Naive thymus-derived CD4-positive, alpha-beta T cell (primary cell): ENCODE measurements at regions not wholly inside any gene's neighbourhood (a gene's known extent, or its start where the extent isn't known, plus 50 kb on each side); places are given as distances from the start of the nearest gene placed in this dataset.

Experiments
- ATAC-seq: fragments of 150-1000 bp; cut with Tn5 transposase; 2 replicates; pipeline ENCODE4 v1.10.0; 2021; ENCODE audit warnings: mild to moderate bottlenecking, moderate library complexity
- CTCF ChIA-PET: fragments of 350-600 bp; sonication (Branson Sonifier 250); formaldehyde crosslinking; loops from one replicate; lab custom pipeline; 2021; ENCODE audit warnings: antibody characterized with exemption; lab: Charles Lee
- POLR2A ChIA-PET: fragments of 350-600 bp; sonication (Branson Sonifier 250); formaldehyde crosslinking; loops from one replicate; lab custom pipeline; 2021; ENCODE audit warnings: antibody characterized with exemption, inconsistent platforms; lab: Charles Lee
- DNase-seq, 9 donors: peaks; one replicate each; pipeline versions ENCODE4 v3.0.0 to v3.0.0-alpha.2; 2020 to 2022; ENCODE audit warnings: mixed read lengths in 1 of 9
- H3K27ac ChIP-seq: one replicate; pipeline ENCODE4 v1.7.0; 2013; ENCODE audit warnings: mild to moderate bottlenecking, low read depth, low read length, moderate library complexity
- H3K27me3 ChIP-seq, 2 donors: one replicate each; pipeline ENCODE4 v1.7.0; 2013; ENCODE audit warnings: low read length in 2 of 2, mild to moderate bottlenecking in 2 of 2, moderate library complexity in 2 of 2; ENCODE audit not compliant: control insufficient read depth in 2 of 2, insufficient read depth in 2 of 2
- H3K36me3 ChIP-seq, 3 experiments: 1 replicate in 2 of 3; 2 replicates in 1 of 3; pipeline ENCODE4 v1.7.0; 2013; ENCODE audit warnings: low read length in 3 of 3, mild to moderate bottlenecking in 3 of 3, moderate library complexity in 1 of 3; ENCODE audit not compliant: insufficient read depth in 3 of 3, control insufficient read depth in 2 of 3
- H3K4me1 ChIP-seq, 2 donors: one replicate each; pipeline ENCODE4 v1.7.0; 2013; ENCODE audit warnings: low read length in 2 of 2, mild to moderate bottlenecking in 2 of 2, moderate library complexity in 1 of 2; ENCODE audit not compliant: control insufficient read depth in 2 of 2, insufficient read depth in 2 of 2
- H3K4me3 ChIP-seq: 2 replicates; pipeline ENCODE4 v1.7.0; 2013; ENCODE audit warnings: mild to moderate bottlenecking, low read length
- H3K9me3 ChIP-seq, 3 experiments: 1 replicate in 2 of 3; 2 replicates in 1 of 3; pipeline ENCODE4 v1.7.0; 2013; ENCODE audit warnings: low read length in 3 of 3; ENCODE audit not compliant: control insufficient read depth in 2 of 3
- H3K27ac Mint-ChIP-seq, 9 donors: one replicate each; pipeline ENCODE4 v1.8.0; 2020 to 2022; ENCODE audit warnings: mixed read lengths in 9 of 9, mild to moderate bottlenecking in 8 of 9, moderate library complexity in 5 of 9, inconsistent platforms in 2 of 9
- H3K27me3 Mint-ChIP-seq, 5 donors: one replicate each; pipeline ENCODE4 v1.8.0; 2021 to 2022; ENCODE audit warnings: mixed read lengths in 5 of 5, mild to moderate bottlenecking in 1 of 5
- H3K36me3 Mint-ChIP-seq, 5 donors: one replicate each; pipeline ENCODE4 v1.8.0; 2020 to 2022; ENCODE audit warnings: mixed read lengths in 5 of 5, mild to moderate bottlenecking in 3 of 5, inconsistent platforms in 1 of 5
- H3K4me1 Mint-ChIP-seq, 7 donors: one replicate each; pipeline ENCODE4 v1.8.0; 2020 to 2022; ENCODE audit warnings: mixed read lengths in 7 of 7, mild to moderate bottlenecking in 3 of 7, inconsistent platforms in 1 of 7
- H3K4me3 Mint-ChIP-seq, 10 donors: one replicate each; pipeline ENCODE4 v1.8.0; 2020 to 2022; ENCODE audit warnings: mild to moderate bottlenecking in 10 of 10, mixed read lengths in 10 of 10, moderate library complexity in 6 of 10, inconsistent platforms in 2 of 10
- H3K9me3 Mint-ChIP-seq, 11 donors: one replicate each; pipeline ENCODE4 v1.8.0; 2020 to 2022; ENCODE audit warnings: mixed read lengths in 11 of 11, mild to moderate bottlenecking in 4 of 11, inconsistent platforms in 1 of 11, moderate library complexity in 1 of 11
- intact Hi-C, 2 donors: fragments of 100-400 bp; cut with micrococcal nuclease; formaldehyde crosslinking; loops; one replicate each; pipeline ENCODE4 v1.15.1; 2023

DNA sequence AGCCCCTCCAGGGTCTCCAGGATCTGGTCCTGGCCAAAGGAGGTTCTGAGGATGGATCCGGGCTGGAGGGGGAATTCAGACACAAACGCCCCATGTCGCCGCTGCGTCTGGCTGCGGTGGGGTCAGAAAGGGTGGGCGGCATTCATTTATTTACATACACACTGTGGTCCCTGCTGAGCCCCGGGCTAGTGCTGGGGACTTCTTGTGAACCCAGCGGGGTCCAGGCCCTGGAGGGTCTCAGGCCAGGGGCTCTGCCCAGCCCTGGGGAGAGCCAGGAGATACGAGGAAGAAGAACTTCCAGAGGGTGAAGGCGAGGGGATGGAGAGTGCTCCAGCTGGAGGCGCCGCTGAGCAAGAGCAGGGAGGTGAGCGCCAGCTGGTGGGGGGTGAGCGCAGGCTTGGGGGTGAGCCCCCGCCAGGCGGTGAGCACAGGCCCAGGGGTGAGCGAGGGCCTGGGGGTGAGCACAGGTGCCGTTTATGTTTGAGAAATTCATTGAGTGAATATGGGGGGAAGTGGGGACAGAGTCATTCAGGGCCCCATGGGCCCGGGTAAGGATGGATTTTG is 68.1 kb downstream of the NCOR2 start:
- no peaks in the 10 kb centered on the region for H3K4me1 ChIP-seq
- Mint-ChIP-seq H3K36me3 (peaks cover 0 to 5% (median under 1%) of the 10 kb centered on the region in 5 donors), H3K4me3 (no peak overlapping the region), H3K27ac (peak overlapping the region in 5 of 9 donors; percentile 5 to 76 (median 44)), H3K27me3 (no peaks in the 10 kb centered on the region), H3K4me1 (peaks cover 13 to 86% (median 50%) of the 10 kb centered on the region in 7 donors), H3K9me3 (no peaks in the 10 kb centered on the region)
- no peaks in the 10 kb centered on the region for H3K27me3 ChIP-seq
- no peak overlapping the region for H3K4me3 ChIP-seq
- H3K36me3 ChIP-seq: peaks cover 0 to 14% (median 0%) of the 10 kb centered on the region in 3 experiments
- H3K9me3 ChIP-seq: no peaks in the 10 kb centered on the region
- ChIA-PET POLR2A (no interaction called here), CTCF (no interaction called here)
- no peak for ATAC-seq
- intact Hi-C loops: no loop called here
- DNase-seq: no peak
- H3K27ac ChIP-seq: no peak overlapping the region

DNA sequence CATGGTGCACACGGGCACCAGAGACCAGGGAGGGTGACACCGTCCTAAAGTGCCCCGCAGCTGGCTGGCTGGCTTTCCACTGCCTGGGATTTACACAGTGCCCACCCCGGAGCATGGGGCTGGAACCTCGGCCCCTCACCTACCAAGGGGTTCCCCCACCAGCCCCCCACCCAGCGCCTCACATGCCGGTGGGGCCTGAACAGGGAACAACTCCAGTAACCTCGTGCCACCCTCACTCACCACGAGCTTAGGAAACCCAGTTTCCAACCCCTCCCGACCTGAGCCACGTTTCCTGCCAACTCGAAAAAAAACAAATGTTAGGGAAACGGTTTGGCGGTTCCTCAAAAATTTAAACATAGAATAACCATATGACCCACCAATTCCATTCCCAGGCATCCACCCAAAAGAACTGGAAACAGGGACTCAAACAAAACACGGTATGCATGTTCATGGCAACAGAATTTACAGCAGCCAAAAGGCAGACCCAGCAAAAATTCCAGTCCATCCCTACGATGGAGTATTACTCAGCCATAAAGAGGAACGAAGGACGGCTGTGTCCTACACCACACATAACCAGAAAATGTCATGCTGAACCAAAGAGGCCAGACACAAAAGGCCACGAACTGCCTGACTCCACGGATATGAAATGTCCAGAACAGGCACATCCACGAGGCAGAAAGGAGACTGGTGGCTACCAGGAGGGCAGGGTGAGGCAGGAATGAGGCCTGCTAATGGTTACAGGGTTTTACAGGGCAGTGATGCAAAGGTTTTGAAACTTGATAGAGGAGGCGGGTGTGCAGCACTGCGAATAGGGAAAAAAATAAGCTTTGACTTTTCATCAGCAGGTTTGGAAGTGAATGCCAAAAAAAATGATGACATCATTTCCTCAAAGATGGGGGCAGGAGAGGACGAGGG is 68.9 kb downstream of the NCOR2 start:
- ChIA-PET POLR2A (interaction anchor here (0.6 kb wide), 1 partner anchor 1442 kb away, joined by 4 read pairs; no protein-coding TSS in a partner anchor), CTCF (no interaction called here)
- DNase-seq (no peak), ATAC-seq (no peak)
- peak overlapping the region in 5 of 9 donors; percentile 5 to 69 (median 36) for H3K27ac Mint-ChIP-seq
- H3K4me1 Mint-ChIP-seq: peaks cover 20 to 86% (median 53%) of the 10 kb centered on the region in 7 donors
- no peaks in the 10 kb centered on the region for H3K4me1 ChIP-seq
- H3K9me3 ChIP-seq: no peaks in the 10 kb centered on the region
- no peaks in the 10 kb centered on the region for H3K27me3 ChIP-seq
- H3K4me3 Mint-ChIP-seq: no peak overlapping the region
- intact Hi-C loops: no loop called here
- H3K4me3 ChIP-seq: no peak overlapping the region
- no peak overlapping the region for H3K27ac ChIP-seq
- no peaks in the 10 kb centered on the region for H3K9me3 Mint-ChIP-seq
- peaks cover 0 to 22% (median 0%) of the 10 kb centered on the region in 3 experiments for H3K36me3 ChIP-seq
- H3K36me3 Mint-ChIP-seq: peaks cover 0 to 5% (median 2%) of the 10 kb centered on the region in 5 donors
- no peaks in the 10 kb centered on the region for H3K27me3 Mint-ChIP-seq

DNA sequence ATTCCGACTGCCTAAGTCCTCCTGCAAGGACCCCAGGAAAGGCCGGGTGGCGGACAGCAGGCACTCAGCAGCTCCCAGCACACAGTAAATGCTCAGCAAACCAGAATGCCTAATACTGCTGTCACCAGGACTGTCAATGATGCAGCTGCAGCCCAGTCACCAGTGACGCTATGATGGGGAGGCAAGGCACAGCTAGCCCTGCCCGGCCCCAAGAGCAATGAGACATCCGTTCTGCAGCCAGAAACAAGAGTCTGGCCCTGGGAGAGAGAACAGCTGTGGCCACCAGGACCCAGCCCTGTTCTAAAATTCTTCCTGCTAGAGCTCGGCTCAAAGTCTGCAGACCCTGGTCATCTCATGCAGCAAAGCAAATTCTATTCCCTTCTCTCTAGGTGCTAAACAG is 69.8 kb downstream of the NCOR2 start:
- ATAC-seq: no peak
- no peaks in the 10 kb centered on the region for H3K4me1 ChIP-seq
- no peaks in the 10 kb centered on the region for H3K27me3 ChIP-seq
- peaks cover 0 to 30% (median 0%) of the 10 kb centered on the region in 3 experiments for H3K36me3 ChIP-seq
- ChIA-PET CTCF (no interaction called here), POLR2A (no interaction called here)
- Mint-ChIP-seq H3K4me1 (peaks cover 25 to 79% (median 54%) of the 10 kb centered on the region in 7 donors), H3K36me3 (peaks cover 0 to 4% (median 0%) of the 10 kb centered on the region in 5 donors), H3K27ac (peak overlapping the region in 2 of 9 donors; percentile 28 to 72), H3K9me3 (no peaks in the 10 kb centered on the region), H3K4me3 (no peak overlapping the region), H3K27me3 (no peaks in the 10 kb centered on the region)
- no peaks in the 10 kb centered on the region for H3K9me3 ChIP-seq
- no peak overlapping the region for H3K4me3 ChIP-seq
- intact Hi-C loops: no loop called here
- DNase-seq: no peak
- H3K27ac ChIP-seq: no peak overlapping the region

DNA sequence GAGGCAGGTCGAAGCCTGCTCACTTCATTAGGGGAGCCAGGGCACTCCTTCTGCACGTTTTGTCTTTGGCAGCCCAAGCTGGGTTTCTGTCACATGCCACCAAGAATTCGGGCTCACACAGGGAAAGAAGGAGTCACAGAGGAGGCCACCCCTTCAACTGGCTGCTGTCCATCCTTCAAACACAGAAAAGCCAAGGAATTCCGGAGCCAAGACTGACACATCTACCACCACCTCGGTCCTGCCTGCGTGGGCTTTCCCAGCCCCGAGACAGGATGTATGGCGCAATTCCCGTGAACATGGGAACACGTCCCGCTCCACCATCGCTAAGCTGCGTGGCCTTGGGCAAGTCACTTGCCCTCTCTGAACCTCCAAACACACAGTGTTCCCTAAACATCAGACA is 70.4 kb downstream of the NCOR2 start:
- Mint-ChIP-seq H3K36me3 (peaks cover 0 to 4% (median 0%) of the 10 kb centered on the region in 5 donors), H3K4me1 (peaks cover 22 to 73% (median 50%) of the 10 kb centered on the region in 7 donors), H3K9me3 (no peaks in the 10 kb centered on the region), H3K4me3 (no peak overlapping the region), H3K27ac (peak overlapping the region in 2 of 9 donors; percentile 28 to 33), H3K27me3 (no peaks in the 10 kb centered on the region)
- CTCF ChIA-PET: no interaction called here
- Histone ChIP-seq H3K27ac (no peak overlapping the region), H3K4me3 (no peak overlapping the region), H3K27me3 (no peaks in the 10 kb centered on the region), H3K4me1 (no peaks in the 10 kb centered on the region), H3K9me3 (no peaks in the 10 kb centered on the region), H3K36me3 (peaks cover 0 to 36% (median 0%) of the 10 kb centered on the region in 3 experiments)
- intact Hi-C loops: no loop called here
- ATAC-seq (no peak), DNase-seq (no peak)
- POLR2A ChIA-PET: no interaction called here

DNA sequence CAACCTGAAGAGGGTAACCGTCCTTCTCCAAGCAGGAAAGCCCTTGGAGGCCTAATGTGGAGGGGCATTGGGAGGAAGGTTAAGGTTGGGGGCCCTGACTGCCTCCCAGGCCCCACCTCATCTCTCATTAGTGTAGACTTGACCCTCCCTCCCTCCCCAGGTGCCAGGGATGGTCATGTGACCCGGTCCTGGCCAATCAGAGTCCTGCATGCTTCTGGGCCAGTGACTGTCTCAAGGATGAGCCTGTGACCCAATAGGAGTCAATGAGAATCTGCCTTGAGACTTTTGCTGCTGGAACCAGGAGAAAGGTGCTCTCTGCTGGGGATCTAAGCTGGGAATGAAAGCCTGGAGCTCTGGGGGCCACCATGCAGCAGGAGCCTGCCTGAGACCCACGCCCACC is 70.8 kb downstream of the NCOR2 start:
- ATAC-seq (no peak), DNase-seq (no peak)
- peaks cover 0 to 4% (median 0%) of the 10 kb centered on the region in 5 donors for H3K36me3 Mint-ChIP-seq
- intact Hi-C loops: no loop called here
- Histone ChIP-seq H3K9me3 (no peaks in the 10 kb centered on the region), H3K27me3 (no peaks in the 10 kb centered on the region), H3K4me3 (no peak overlapping the region), H3K36me3 (peaks cover 0 to 41% (median 0%) of the 10 kb centered on the region in 3 experiments), H3K27ac (no peak overlapping the region), H3K4me1 (no peaks in the 10 kb centered on the region)
- H3K27ac Mint-ChIP-seq: no peak overlapping the region
- H3K9me3 Mint-ChIP-seq: no peaks in the 10 kb centered on the region
- H3K27me3 Mint-ChIP-seq: no peaks in the 10 kb centered on the region
- H3K4me3 Mint-ChIP-seq: no peak overlapping the region
- peaks cover 22 to 68% (median 47%) of the 10 kb centered on the region in 7 donors for H3K4me1 Mint-ChIP-seq
- ChIA-PET CTCF (no interaction called here), POLR2A (no interaction called here)

DNA sequence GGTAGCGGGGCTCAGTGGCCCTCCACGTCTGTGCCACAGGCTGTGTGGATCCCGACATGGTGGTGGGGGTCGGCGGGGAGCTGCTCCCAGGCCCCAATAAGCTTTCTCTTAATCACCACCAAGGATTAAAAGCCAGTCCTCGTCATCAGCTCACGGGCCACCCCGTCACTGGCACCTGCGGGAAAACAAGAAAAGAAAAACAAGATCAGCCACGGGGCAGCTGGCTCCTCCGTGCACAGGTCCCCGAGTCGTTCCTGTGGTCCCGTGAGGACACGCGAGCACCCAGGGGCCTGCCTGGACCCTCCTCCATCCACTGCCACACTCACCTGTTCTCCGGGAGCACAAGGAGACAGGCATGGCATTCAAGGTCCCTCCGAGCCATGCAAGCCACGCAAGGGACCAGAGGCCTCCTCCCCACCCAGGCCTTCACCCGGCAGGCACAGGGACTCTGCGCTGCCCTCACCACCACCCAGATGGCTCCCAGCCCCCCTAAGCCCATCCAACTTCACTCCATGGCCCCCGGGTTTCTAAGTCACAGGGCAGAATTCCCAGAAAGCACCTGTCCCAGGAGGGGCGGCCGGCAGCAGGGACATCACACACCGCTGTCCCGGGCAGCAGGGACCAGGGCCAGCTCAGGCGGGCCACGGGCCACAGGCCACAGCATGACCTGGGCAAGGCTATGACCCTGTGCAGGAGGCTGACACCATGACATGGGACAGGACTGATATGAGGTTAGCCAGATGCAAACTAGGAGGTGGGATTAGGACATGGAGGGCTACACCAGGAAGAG is 72.0 kb downstream of the NCOR2 start:
- ChIA-PET CTCF (interaction anchor here (0.6 kb wide), 1 partner anchor 239 kb away, joined by 4 read pairs; no protein-coding TSS in a partner anchor), POLR2A (no interaction called here)
- Mint-ChIP-seq H3K27ac (no peak overlapping the region), H3K4me1 (peaks cover 22 to 61% (median 45%) of the 10 kb centered on the region in 7 donors), H3K27me3 (no peaks in the 10 kb centered on the region), H3K9me3 (no peaks in the 10 kb centered on the region), H3K36me3 (peaks cover 0 to 8% (median 0%) of the 10 kb centered on the region in 5 donors), H3K4me3 (no peak overlapping the region)
- Histone ChIP-seq H3K36me3 (peaks cover 0 to 48% (median 0%) of the 10 kb centered on the region in 3 experiments), H3K4me1 (no peaks in the 10 kb centered on the region), H3K9me3 (no peaks in the 10 kb centered on the region), H3K27ac (no peak overlapping the region), H3K27me3 (no peaks in the 10 kb centered on the region), H3K4me3 (no peak overlapping the region)
- intact Hi-C loops: no loop called here
- DNase-seq (no peak), ATAC-seq (no peak)
